ENCODE measurements at regions not wholly inside any gene's neighbourhood (a gene's known extent, or its start where the extent isn't known, plus 50 kb on each side); places are given as distances from the start of the nearest gene placed in this dataset.

- DNase-seq (ENCODE audit: low read depth), result no peak
These were observed 985.8 kb downstream of the REEP3 start for GRCh38 chr10:64506963-64507362.

GRCh38 chr10:64507651-64508028 lies 986.4 kb downstream of the REEP3 start:
- no peak for DNase-seq (ENCODE audit: low read depth)

- no peak for DNase-seq (ENCODE audit: low read depth)
These were observed 986.9 kb downstream of the REEP3 start for GRCh38 chr10:64508029-64508661.

- no peak for DNase-seq (ENCODE audit: low read depth)
These were observed 994.9 kb downstream of the REEP3 start for GRCh38 chr10:64515970-64516699.

- no peak for DNase-seq (ENCODE audit: low read depth)
These were observed 997.3 kb downstream of the REEP3 start for GRCh38 chr10:64518456-64518855.

GRCh38 chr10:64519427-64519826 lies 998.2 kb downstream of the REEP3 start:
- DNase-seq (ENCODE audit: low read depth), result no peak

GRCh38 chr10:64519831-64520230 lies 998.6 kb downstream of the REEP3 start:
- DNase-seq (ENCODE audit: low read depth), result no peak

GRCh38 chr10:64523065-64523759 lies 1002.0 kb downstream of the REEP3 start:
- no peak for DNase-seq (ENCODE audit: low read depth)

- no peak for DNase-seq (ENCODE audit: low read depth)
These were observed 1007.2 kb downstream of the REEP3 start for GRCh38 chr10:64528294-64529002.

GRCh38 chr10:64529003-64529350 lies 1007.8 kb downstream of the REEP3 start:
- DNase-seq (ENCODE audit: low read depth), result no peak

GRCh38 chr10:64534616-64535015 lies 1013.4 kb downstream of the REEP3 start:
- no peak for DNase-seq (ENCODE audit: low read depth)

GRCh38 chr10:64535131-64535867 lies 1014.1 kb downstream of the REEP3 start:
- DNase-seq (ENCODE audit: low read depth), result no peak

- no peak for DNase-seq (ENCODE audit: low read depth)
These were observed 1015.9 kb downstream of the REEP3 start for GRCh38 chr10:64537112-64537511.

GRCh38 chr10:64537928-64538327 lies 1016.7 kb downstream of the REEP3 start:
- DNase-seq (ENCODE audit: low read depth), result no peak

GRCh38 chr10:64546073-64546472 lies 1024.9 kb downstream of the REEP3 start:
- no peak for DNase-seq (ENCODE audit: low read depth)

GRCh38 chr10:64547168-64547567 lies 1026.0 kb downstream of the REEP3 start:
- DNase-seq (ENCODE audit: low read depth), result no peak

GRCh38 chr10:64555666-64556065 lies 1034.5 kb downstream of the REEP3 start:
- DNase-seq (ENCODE audit: low read depth), result no peak

GRCh38 chr10:64558094-64558835 lies 1037.1 kb downstream of the REEP3 start:
- no peak for DNase-seq (ENCODE audit: low read depth)

GRCh38 chr10:64571056-64571455 lies 1049.9 kb downstream of the REEP3 start:
- DNase-seq (ENCODE audit: low read depth), result no peak

- DNase-seq (ENCODE audit: low read depth), result no peak
These were observed 1052.6 kb downstream of the REEP3 start for GRCh38 chr10:64573623-64574325.

- DNase-seq (ENCODE audit: low read depth), result no peak
These were observed 1053.2 kb downstream of the REEP3 start for GRCh38 chr10:64574371-64574770.

Data from fibroblast of gingiva (primary cell).